NB4 (cell line): ENCODE measurements at regions not wholly inside any gene's neighbourhood (a gene's known extent, or its start where the extent isn't known, plus 50 kb on each side); places are given as distances from the start of the nearest gene placed in this dataset.

Experiments used
- DNase-seq: peaks from one replicate; pipeline ENCODE4 v3.0.0; 2010; ENCODE audit warnings: low read depth
- H3K4me3 ChIP-seq: one replicate; pipeline ENCODE4 v1.5.1; 2011; ENCODE audit warnings: mild to moderate bottlenecking, low read depth, low read length, moderate library complexity
- CTCF ChIP-seq: IDR thresholded peaks from one replicate; pipeline ENCODE4 v1.5.1; 2012; ENCODE audit warnings: low read depth, low read length
- MAX ChIP-seq: IDR thresholded peaks from 2 replicates; pipeline ENCODE4 v1.6.1; 2011; ENCODE audit warnings: low read depth, low read length
- MYC ChIP-seq: IDR thresholded peaks from 2 replicates; pipeline ENCODE4 v1.6.1; 2011; ENCODE audit warnings: low read depth, low read length
- POLR2A ChIP-seq: IDR thresholded peaks from 2 replicates; pipeline ENCODE4 v1.6.1; 2011; ENCODE audit warnings: mild to moderate bottlenecking; ENCODE audit not compliant: insufficient read length; ENCODE audit errors: extremely low read depth

GRCh38 chr2:67566285-67566684 is 169.2 kb downstream of the ETAA1 start:
- TF ChIP-seq POLR2A (no peak), MYC (no peak), MAX (no peak), CTCF (no peak)
- no peak for DNase-seq
- H3K4me3 ChIP-seq: no peak overlapping the region

GRCh38 chr2:67566958-67567635 is 170.0 kb downstream of the ETAA1 start:
- no peak overlapping the region for H3K4me3 ChIP-seq
- DNase-seq: no peak
- TF ChIP-seq POLR2A: no peak
- TF ChIP-seq MYC: no peak
- no peak for TF ChIP-seq CTCF
- TF ChIP-seq MAX: no peak

- DNase-seq: no peak
- H3K4me3 ChIP-seq: no peak overlapping the region
- TF ChIP-seq CTCF (no peak), MAX (no peak), MYC (no peak), POLR2A (no peak)
These were observed 170.8 kb downstream of the ETAA1 start for GRCh38 chr2:67567886-67568285.

- DNase-seq: no peak
- no peak for TF ChIP-seq CTCF
- no peak for TF ChIP-seq MAX
- TF ChIP-seq POLR2A: no peak
- no peak for TF ChIP-seq MYC
- no peak overlapping the region for H3K4me3 ChIP-seq
These were observed 173.5 kb downstream of the ETAA1 start for GRCh38 chr2:67570611-67571010.

GRCh38 chr2:67571785-67572718 is 174.9 kb downstream of the ETAA1 start:
- no peak overlapping the region for H3K4me3 ChIP-seq
- no peak for DNase-seq
- TF ChIP-seq MYC (no peak), MAX (no peak), POLR2A (no peak), CTCF (no peak)
